HEK293 (cell line): ENCODE measurements at regions not wholly inside any gene's neighbourhood (a gene's known extent, or its start where the extent isn't known, plus 50 kb on each side); places are given as distances from the start of the nearest gene placed in this dataset.

Experiments used
- CTCF ChIA-PET: fragments of 350-600 bp; formaldehyde crosslinking; extraction: SDS; loops from one replicate; lab custom pipeline; 2021; ENCODE audit warnings: antibody characterized with exemption; lab: Yijun Ruan, JAX
- POLR2A ChIA-PET: fragments of 300-600 bp; formaldehyde crosslinking; extraction: SDS; loops from one replicate; lab custom pipeline; 2020; ENCODE audit warnings: antibody characterized with exemption, inconsistent platforms; lab: Yijun Ruan, JAX
- H3K27ac ChIP-seq: fragments of 200-500 bp; sonication (Bioruptor generic); 2 replicates; pipeline ENCODE4 v1.5.1; 2014; ENCODE audit warnings: low read depth, low read length, control low read depth, inconsistent platforms; ENCODE audit errors: extremely low read depth
- H3K36me3 ChIP-seq, 2 experiments: fragments of 200-500 bp in 1 of 2; sonication (Bioruptor generic) in 1 of 2; 1 replicate in 1 of 2; 2 replicates in 1 of 2; pipeline ENCODE4 v1.5.1; 2014 to 2017; ENCODE audit warnings: inconsistent platforms in 2 of 2, low read length in 2 of 2; ENCODE audit not compliant: control insufficient read depth in 2 of 2, insufficient read depth in 1 of 2
- H3K4me1 ChIP-seq: fragments of 200-500 bp; sonication (Bioruptor generic); 2 replicates; pipeline ENCODE4 v1.5.1; 2014; ENCODE audit warnings: mild to moderate bottlenecking, low read length, inconsistent platforms; ENCODE audit not compliant: control insufficient read depth, insufficient read depth
- H3K4me3 ChIP-seq: 2 replicates; pipeline ENCODE4 v1.5.1; 2011; ENCODE audit warnings: low read depth, mild to moderate bottlenecking, control low read depth, low read length, moderate library complexity
- H3K9me3 ChIP-seq: fragments of 200-500 bp; sonication (Bioruptor generic); 2 replicates; pipeline ENCODE4 v1.5.1; 2014; ENCODE audit warnings: low read depth, low read length, inconsistent platforms; ENCODE audit not compliant: control insufficient read depth, insufficient read depth
- GFI1B ChIP-seq: fragments of 450-650 bp; formaldehyde crosslinking; IDR thresholded peaks from 2 replicates; pipeline ENCODE4 v1.5.1; 2016; ENCODE audit warnings: missing biosample characterization, missing genetic modification characterization
- GLI4 ChIP-seq: fragments of 450-650 bp; formaldehyde crosslinking; IDR thresholded peaks from 2 replicates; pipeline ENCODE4 v1.5.1; 2016; ENCODE audit warnings: missing biosample characterization, missing genetic modification characterization
- GLIS2 ChIP-seq: fragments of 450-650 bp; formaldehyde crosslinking; IDR thresholded peaks from 2 replicates; pipeline ENCODE4 v1.5.1; 2016; ENCODE audit warnings: missing biosample characterization, missing genetic modification characterization
- INSM2 ChIP-seq: fragments of 450-650 bp; formaldehyde crosslinking; IDR thresholded peaks from 2 replicates; pipeline ENCODE4 v1.5.1; 2016; ENCODE audit warnings: missing biosample characterization, missing genetic modification characterization
- KLF7 ChIP-seq: fragments of 450-650 bp; formaldehyde crosslinking; IDR thresholded peaks from 2 replicates; pipeline ENCODE4 v1.5.1; 2016; ENCODE audit warnings: missing biosample characterization, missing genetic modification characterization, borderline replicate concordance
- REPIN1 ChIP-seq: fragments of 450-650 bp; formaldehyde crosslinking; IDR thresholded peaks from 2 replicates; pipeline ENCODE4 v1.5.1; 2017; ENCODE audit warnings: missing biosample characterization, missing genetic modification characterization, low read depth
- TRIM28 ChIP-seq: IDR thresholded peaks from 2 replicates; pipeline ENCODE4 v1.6.1; 2011; ENCODE audit warnings: low read length, control low read depth, borderline replicate concordance
- WT1 ChIP-seq: fragments of 450-650 bp; formaldehyde crosslinking; IDR thresholded peaks from 2 replicates; pipeline ENCODE4 v1.5.1; 2016; ENCODE audit warnings: missing biosample characterization, missing genetic modification characterization
- ZBTB1 ChIP-seq: fragments of 450-650 bp; formaldehyde crosslinking; IDR thresholded peaks from 2 replicates; pipeline ENCODE4 v1.5.1; 2016; ENCODE audit warnings: missing biosample characterization, missing genetic modification characterization
- ZBTB49 ChIP-seq: fragments of 450-650 bp; formaldehyde crosslinking; IDR thresholded peaks from 2 replicates; pipeline ENCODE4 v1.5.1; 2016; ENCODE audit warnings: missing biosample characterization, missing genetic modification characterization, low read depth
- ZNF148 ChIP-seq: fragments of 450-650 bp; formaldehyde crosslinking; IDR thresholded peaks from 2 replicates; pipeline ENCODE4 v1.5.0; 2017; ENCODE audit warnings: missing biosample characterization, missing genetic modification characterization, borderline replicate concordance
- ZNF175 ChIP-seq: fragments of 450-650 bp; formaldehyde crosslinking; IDR thresholded peaks from 2 replicates; pipeline ENCODE4 v1.5.1; 2016; ENCODE audit warnings: missing biosample characterization, missing genetic modification characterization
- ZNF521 ChIP-seq: fragments of 450-650 bp; formaldehyde crosslinking; IDR thresholded peaks from 2 replicates; pipeline ENCODE4 v1.5.1; 2017; ENCODE audit warnings: missing biosample characterization, mild to moderate bottlenecking, missing genetic modification characterization
- ZNF561 ChIP-seq: fragments of 450-650 bp; IDR thresholded peaks from 2 replicates; pipeline ENCODE4 v1.5.1; 2018; ENCODE audit warnings: missing biosample characterization, missing genetic modification characterization, borderline replicate concordance
- ZNF670 ChIP-seq: fragments of 450-650 bp; formaldehyde crosslinking; IDR thresholded peaks from 2 replicates; pipeline ENCODE4 v1.5.1; 2016; ENCODE audit warnings: missing biosample characterization, missing genetic modification characterization, low read depth
- ZNF701 ChIP-seq: fragments of 450-650 bp; formaldehyde crosslinking; IDR thresholded peaks from 2 replicates; pipeline ENCODE4 v1.5.1; 2016; ENCODE audit warnings: missing biosample characterization, missing genetic modification characterization
- TF ChIP-seq, protein P1 (sequence below): fragments of 450-650 bp; formaldehyde crosslinking; IDR thresholded peaks from 2 replicates; pipeline ENCODE4 v1.5.1; 2016; ENCODE audit warnings: missing biosample characterization, missing genetic modification characterization
- TF ChIP-seq, protein P2 (sequence below): fragments of 450-650 bp; IDR thresholded peaks from 2 replicates; pipeline ENCODE4 v1.5.1; 2018; ENCODE audit warnings: missing biosample characterization, missing genetic modification characterization

- POLR2A ChIA-PET: no interaction called here
- Histone ChIP-seq H3K27ac (no peak overlapping the region), H3K36me3 (no peaks in the 10 kb centered on the region), H3K9me3 (no peaks in the 10 kb centered on the region), H3K4me3 (no peak overlapping the region), H3K4me1 (no peaks in the 10 kb centered on the region)
- CTCF ChIA-PET: interaction anchor here (1.1 kb wide), 1 partner anchor 26 kb away, joined by 3 read pairs; no protein-coding TSS in a partner anchor
- TF ChIP-seq REPIN1 (tag by site-specific recombination): no peak
- TF ChIP-seq, protein P1, sequence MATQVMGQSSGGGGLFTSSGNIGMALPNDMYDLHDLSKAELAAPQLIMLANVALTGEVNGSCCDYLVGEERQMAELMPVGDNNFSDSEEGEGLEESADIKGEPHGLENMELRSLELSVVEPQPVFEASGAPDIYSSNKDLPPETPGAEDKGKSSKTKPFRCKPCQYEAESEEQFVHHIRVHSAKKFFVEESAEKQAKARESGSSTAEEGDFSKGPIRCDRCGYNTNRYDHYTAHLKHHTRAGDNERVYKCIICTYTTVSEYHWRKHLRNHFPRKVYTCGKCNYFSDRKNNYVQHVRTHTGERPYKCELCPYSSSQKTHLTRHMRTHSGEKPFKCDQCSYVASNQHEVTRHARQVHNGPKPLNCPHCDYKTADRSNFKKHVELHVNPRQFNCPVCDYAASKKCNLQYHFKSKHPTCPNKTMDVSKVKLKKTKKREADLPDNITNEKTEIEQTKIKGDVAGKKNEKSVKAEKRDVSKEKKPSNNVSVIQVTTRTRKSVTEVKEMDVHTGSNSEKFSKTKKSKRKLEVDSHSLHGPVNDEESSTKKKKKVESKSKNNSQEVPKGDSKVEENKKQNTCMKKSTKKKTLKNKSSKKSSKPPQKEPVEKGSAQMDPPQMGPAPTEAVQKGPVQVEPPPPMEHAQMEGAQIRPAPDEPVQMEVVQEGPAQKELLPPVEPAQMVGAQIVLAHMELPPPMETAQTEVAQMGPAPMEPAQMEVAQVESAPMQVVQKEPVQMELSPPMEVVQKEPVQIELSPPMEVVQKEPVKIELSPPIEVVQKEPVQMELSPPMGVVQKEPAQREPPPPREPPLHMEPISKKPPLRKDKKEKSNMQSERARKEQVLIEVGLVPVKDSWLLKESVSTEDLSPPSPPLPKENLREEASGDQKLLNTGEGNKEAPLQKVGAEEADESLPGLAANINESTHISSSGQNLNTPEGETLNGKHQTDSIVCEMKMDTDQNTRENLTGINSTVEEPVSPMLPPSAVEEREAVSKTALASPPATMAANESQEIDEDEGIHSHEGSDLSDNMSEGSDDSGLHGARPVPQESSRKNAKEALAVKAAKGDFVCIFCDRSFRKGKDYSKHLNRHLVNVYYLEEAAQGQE (tag by site-specific recombination): no peak
- TF ChIP-seq ZBTB49: no peak
- no peak for TF ChIP-seq ZBTB1 (tag by site-specific recombination)
- TF ChIP-seq ZNF701: no peak
- no peak for TF ChIP-seq ZNF561 (tag by site-specific recombination)
- TF ChIP-seq ZNF175 (tag by site-specific recombination): no peak
- TF ChIP-seq, protein P2, sequence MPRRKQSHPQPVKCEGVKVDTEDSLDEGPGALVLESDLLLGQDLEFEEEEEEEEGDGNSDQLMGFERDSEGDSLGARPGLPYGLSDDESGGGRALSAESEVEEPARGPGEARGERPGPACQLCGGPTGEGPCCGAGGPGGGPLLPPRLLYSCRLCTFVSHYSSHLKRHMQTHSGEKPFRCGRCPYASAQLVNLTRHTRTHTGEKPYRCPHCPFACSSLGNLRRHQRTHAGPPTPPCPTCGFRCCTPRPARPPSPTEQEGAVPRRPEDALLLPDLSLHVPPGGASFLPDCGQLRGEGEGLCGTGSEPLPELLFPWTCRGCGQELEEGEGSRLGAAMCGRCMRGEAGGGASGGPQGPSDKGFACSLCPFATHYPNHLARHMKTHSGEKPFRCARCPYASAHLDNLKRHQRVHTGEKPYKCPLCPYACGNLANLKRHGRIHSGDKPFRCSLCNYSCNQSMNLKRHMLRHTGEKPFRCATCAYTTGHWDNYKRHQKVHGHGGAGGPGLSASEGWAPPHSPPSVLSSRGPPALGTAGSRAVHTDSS: no peak
- no peak for TF ChIP-seq ZNF148 (tag by site-specific recombination)
Observed at GRCh38 chr12:19890024-19890423, 450.7 kb downstream of the AEBP2 start.

GRCh38 chr12:19891936-19892591 is 452.8 kb downstream of the AEBP2 start:
- no peak overlapping the region for H3K27ac ChIP-seq
- CTCF ChIA-PET: interaction anchor here (1.7 kb wide), 1 partner anchor 153 kb away, joined by 4 read pairs; no protein-coding TSS in a partner anchor
- POLR2A ChIA-PET: no interaction called here
- H3K9me3 ChIP-seq: no peaks in the 10 kb centered on the region
- H3K4me3 ChIP-seq: no peak overlapping the region
- H3K4me1 ChIP-seq: no peaks in the 10 kb centered on the region
- TF ChIP-seq TRIM28 (no peak), GFI1B (tag by site-specific recombination) (no peak), WT1 (tag by site-specific recombination) (no peak), GLI4 (tag by site-specific recombination) (no peak), INSM2 (no peak), KLF7 (tag by site-specific recombination) (no peak), ZNF521 (tag by site-specific recombination) (no peak), ZNF670 (no peak), GLIS2 (tag by site-specific recombination) (no peak)
- H3K36me3 ChIP-seq: no peaks in the 10 kb centered on the region
